Activated CD4-positive, alpha-beta T cell treated with anti-CD3 and anti-CD28 coated beads, Interleukin-2, amount 50 U/mL, for 1 hour (primary cell): ENCODE measurements at regions not wholly inside any gene's neighbourhood (a gene's known extent, or its start where the extent isn't known, plus 50 kb on each side); places are given as distances from the start of the nearest gene placed in this dataset.
A peak's percentile ranks its signal among the peaks of the same experiment; 100 is the strongest.
"Not testable (repeated sequence)": the region's sequence is repeated elsewhere in the genome, so short reads cannot be mapped to it uniquely, and the experiment has no call there.

ENCODE experiments used
- DNase-seq: peaks from one replicate; pipeline ENCODE4 v3.0.0-alpha.2; 2020

GRCh38 chr4:38529189-38530115 lies 134.5 kb upstream of the KLF3 start:
- peak; percentile 37 for DNase-seq

- no peak for DNase-seq
Observed at GRCh38 chr4:38530486-38530885, 133.5 kb upstream of the KLF3 start.

GRCh38 chr4:38531141-38531727 lies 132.8 kb upstream of the KLF3 start:
- DNase-seq, result no peak

DNA sequence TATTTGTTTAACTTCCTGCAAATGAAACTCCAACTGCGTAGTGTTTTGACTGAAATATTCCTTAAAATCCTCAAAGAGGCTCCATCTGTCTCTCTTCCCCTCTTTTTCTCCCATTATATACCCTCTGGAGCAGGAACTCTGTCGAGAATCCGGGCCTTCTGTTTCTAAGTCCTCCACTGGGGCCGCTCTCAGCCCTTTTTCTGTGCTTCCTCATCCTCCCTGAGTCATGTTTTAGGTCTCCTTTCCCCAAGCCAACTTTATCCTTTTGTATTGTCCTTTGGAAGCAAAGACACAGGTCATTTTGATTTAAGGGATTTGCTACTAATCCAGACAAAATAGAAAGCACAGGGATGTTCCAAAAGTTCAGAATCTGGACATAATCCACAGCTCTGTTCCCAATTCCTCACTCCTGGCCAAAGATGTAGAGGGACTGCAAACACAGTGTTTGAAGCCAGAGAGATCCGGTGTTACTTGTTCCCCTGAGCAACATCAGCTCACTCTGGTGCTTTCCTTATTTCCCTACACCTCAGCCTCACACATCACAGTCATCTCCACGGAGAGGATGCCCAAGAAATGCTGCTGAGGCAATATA lies 131.0 kb upstream of the KLF3 start:
- DNase-seq, result no peak

GRCh38 chr4:38534344-38535045 lies 129.5 kb upstream of the KLF3 start:
- DNase-seq, result no peak

DNA sequence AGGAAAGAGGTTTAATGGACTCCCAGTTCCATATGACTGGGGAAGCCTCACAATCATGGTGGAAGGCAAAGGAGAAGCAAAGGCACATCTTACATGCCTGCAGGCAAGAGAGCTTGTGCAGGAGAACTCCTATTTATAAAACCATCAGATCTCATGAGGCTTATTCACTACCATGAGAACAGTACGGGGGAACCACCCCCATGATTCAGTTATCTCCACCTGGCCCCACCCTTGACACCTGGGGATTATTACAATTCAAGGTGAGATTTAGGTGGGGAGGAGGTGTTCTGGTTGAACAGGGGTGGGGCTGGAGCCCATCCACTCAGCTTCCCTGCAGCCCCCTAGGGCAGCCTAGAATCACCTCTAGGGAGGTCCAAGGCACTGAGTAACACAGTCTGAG lies 128.9 kb upstream of the KLF3 start:
- not testable (repeated sequence) for DNase-seq

- no peak for DNase-seq
Observed at GRCh38 chr4:38535717-38536116, 128.3 kb upstream of the KLF3 start.

GRCh38 chr4:38536716-38537115 lies 127.3 kb upstream of the KLF3 start:
- no peak for DNase-seq

GRCh38 chr4:38537666-38538065 lies 126.3 kb upstream of the KLF3 start:
- no peak for DNase-seq

DNA sequence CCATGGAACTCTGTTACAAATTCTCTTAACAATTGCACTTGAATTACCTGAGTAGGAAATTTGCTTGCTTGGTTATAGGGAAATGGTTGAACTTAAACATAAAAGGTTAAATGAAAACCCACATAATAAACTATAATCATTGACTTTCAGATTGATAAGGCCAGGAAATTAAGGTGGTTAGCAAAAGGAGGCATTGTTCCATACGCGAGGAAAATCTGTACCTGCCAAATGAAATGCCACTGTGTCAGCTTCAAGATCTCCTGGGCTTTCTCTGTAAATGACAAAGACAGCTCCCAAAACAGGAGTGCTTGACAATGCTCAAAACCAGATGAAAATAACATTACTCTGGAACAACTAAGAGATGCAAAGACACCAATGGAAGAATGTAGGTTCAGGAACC lies 125.5 kb upstream of the KLF3 start:
- no peak for DNase-seq

- no peak for DNase-seq
Observed at GRCh38 chr4:38539501-38539900, 124.5 kb upstream of the KLF3 start.

GRCh38 chr4:38547052-38547451 lies 116.9 kb upstream of the KLF3 start:
- no peak for DNase-seq

GRCh38 chr4:38548256-38548655 lies 115.7 kb upstream of the KLF3 start:
- no peak for DNase-seq

- DNase-seq, result no peak
Observed at GRCh38 chr4:38559374-38559773, 104.6 kb upstream of the KLF3 start.

- DNase-seq, result no peak
Observed at GRCh38 chr4:38560340-38560739, 103.7 kb upstream of the KLF3 start.

- no peak for DNase-seq
Observed at GRCh38 chr4:38560768-38561558, 103.0 kb upstream of the KLF3 start.

GRCh38 chr4:38562751-38563198 lies 101.2 kb upstream of the KLF3 start:
- DNase-seq, result no peak

DNA sequence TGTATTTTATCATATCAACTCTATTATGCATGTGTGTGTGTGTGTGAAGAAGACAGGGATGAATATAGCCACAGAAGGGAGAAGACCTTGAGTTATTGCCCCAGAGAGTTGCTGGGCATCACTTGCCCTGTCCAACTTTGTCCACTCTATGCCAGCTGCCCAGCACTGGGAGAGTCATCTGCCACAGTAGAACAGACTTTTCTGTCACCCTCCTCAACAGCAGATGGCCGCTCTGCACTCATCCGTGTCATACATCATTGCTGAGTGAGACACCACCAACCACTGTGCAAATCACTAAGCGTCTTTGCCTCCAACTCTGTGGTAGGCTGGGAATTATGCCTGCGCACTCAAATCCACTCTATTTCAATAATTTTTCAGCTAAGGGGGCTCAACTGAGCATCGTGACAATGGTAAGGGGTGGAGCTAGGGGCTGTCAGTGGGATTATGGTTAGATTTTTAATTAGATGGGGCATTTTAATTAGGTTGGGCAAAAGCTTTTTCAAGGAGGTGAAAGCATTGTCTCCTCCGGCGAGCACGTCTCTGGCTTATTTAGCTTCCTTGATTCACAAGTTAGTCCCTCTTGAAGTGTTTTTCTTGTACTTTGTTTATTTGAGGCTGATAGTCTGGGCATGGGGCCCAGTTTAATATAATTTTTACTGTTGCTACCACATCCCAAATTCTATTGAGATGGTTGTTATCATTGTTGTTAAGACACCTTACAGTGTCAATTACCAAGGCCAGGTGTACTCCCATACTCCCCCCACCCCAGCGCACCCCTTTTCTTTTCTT lies 100.1 kb upstream of the KLF3 start:
- no peak for DNase-seq

DNA sequence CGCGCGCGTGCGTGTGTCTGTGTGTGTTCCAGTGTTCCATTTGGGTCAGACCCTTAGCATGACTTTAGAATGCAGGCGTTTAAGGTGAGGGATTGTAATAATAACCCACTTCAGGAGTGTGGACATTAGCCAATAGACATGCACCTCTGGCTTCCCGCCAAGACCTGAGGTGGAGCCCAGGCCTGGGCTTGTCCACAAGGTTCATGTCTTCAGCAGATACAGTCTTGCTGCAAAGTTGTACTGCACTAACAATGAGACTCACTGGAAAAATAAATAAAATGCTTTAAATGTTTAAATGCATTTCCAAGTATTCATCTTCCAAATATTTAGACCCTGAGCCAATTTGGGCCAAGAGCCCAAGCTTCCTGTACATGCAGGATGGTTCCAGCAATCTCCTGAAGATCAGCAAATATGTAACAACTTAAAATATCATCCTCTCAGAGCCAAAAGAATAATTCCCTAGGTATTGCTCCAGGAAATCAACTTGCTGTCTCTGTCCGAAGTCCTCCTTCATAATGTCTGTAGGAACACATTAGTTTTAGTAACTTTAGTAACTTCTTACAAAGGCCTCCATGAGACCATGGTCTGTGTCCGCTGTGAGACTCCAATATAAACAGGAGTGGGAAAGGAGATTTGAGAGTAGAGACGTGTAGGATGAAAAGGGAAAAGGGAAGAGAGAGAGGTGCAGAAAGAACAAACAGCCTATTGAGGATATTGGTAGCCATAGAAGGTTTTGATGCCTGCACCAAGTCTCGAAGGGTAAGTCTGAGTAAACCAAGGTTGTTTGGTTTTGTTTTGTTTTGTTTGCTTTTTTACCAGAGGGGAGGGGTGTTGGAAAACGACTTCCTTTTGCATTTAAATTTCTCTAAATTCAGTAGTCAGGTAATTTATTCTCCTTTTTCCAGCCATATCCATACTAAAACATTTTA lies 98.5 kb upstream of the KLF3 start:
- no peak for DNase-seq

DNA sequence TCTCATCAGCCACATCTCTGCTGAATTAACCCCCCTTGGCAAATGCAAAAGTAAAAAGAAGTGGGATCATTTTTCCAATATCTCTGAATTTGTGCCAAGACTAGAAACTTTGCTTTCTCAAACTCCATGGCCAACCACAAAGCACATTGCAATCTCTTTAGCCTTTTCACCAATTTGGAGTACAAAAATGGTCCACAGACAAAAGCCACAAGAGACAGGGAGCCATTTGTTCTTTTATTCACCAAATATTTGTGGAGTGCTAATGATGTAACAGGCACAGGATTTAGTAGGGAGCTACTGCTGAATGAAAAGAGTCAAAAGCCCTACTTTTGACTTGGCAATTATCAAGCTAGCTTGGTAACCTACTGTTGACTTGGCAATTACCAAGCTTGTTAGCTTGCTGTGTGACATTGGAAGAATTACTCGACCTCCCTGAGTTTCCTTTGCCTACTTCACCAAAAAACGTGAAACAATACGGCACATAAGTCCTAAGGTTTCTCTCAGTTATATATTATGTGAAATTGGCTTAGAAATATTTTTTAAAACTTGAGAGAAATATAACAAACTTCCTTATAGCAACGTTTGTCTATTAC lies 97.1 kb upstream of the KLF3 start:
- DNase-seq, result no peak
